ENCODE measurements at regions not wholly inside any gene's neighbourhood (a gene's known extent, or its start where the extent isn't known, plus 50 kb on each side); places are given as distances from the start of the nearest gene placed in this dataset.

DNA sequence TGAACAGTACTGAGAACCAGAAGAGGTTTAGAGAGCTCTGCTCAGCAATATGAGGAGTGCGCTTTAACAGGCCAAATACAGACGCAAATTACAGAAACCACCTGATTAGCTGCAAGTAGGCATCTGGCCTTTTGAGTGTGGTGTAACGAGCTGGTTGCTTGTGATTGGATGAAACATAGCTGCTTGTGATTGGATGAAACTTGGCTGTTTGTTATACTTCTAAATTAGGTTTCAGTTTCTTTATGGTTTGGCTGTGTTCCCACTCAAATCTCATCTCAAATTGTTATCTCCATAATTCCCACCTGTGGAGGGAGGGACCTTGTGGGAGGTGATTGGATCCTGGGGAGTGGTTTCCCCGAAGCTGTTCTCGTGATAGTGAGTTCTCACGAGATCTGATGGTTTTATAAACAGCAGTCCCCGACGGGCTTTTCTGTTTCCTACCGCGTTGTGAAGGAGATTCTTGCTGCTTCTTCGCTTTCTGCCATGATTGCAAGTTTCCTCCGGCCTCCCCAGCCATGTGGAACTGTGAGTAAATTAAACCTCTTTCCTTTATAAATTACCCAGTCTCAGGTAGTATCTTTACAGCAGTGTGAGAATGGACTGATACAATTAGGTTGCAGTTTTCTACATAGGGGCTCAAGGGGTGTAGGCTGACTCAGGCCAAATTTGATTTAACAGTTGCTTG, 655.9 kb upstream of the MAN1A1 start:
- Mint-ChIP-seq H3K36me3 (no peaks in the 10 kb centered on the region), H3K4me1 (ENCODE audit: low read depth in 2 of 2) (no peaks in the 10 kb centered on the region), H3K27me3 (no peaks in the 10 kb centered on the region), H3K4me3 (no peak overlapping the region), H3K9me3 (peaks cover 9% of the 10 kb centered on the region), H3K27ac (no peak overlapping the region)
- no peak for DNase-seq (ENCODE audit: low spot score)
- no peak for ATAC-seq

DNA sequence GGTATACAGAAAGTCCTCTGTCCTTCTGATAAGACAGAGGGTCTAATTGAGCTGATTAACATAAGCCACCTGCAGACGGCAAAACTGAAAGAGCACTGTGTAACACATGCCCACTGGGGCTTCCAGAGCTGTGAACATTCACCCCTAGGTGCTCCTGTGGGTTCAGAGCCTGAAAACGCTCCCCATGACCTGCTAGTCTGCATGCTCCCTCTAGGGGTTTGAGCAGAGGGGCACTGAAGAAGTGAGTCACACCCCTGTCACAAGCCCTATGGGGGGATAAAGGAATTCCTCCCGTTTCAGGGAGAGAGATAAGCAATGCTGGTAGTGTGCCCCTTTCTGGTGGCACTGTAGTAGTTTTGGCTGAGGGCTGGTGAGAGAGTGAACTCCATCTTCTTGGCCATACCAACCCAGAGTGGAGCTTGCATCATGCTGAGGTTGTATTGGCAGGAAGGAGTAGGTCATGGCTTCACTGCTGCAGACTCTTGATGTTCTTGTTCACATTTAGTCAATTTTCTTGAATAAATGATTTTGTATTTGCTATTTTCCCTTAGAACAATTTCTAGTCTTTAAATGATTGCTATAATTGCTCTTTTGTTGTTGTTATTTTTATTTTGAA, 637.5 kb upstream of the MAN1A1 start:
- ATAC-seq (no peak), DNase-seq (ENCODE audit: low spot score) (no peak)
- peaks cover 4% of the 10 kb centered on the region for H3K9me3 Mint-ChIP-seq
- H3K36me3 Mint-ChIP-seq: no peaks in the 10 kb centered on the region
- no peak overlapping the region for H3K4me3 Mint-ChIP-seq
- H3K27ac Mint-ChIP-seq: no peak overlapping the region
- no peaks in the 10 kb centered on the region for H3K27me3 Mint-ChIP-seq
- H3K4me1 Mint-ChIP-seq (ENCODE audit: low read depth in 2 of 2): no peaks in the 10 kb centered on the region

DNA sequence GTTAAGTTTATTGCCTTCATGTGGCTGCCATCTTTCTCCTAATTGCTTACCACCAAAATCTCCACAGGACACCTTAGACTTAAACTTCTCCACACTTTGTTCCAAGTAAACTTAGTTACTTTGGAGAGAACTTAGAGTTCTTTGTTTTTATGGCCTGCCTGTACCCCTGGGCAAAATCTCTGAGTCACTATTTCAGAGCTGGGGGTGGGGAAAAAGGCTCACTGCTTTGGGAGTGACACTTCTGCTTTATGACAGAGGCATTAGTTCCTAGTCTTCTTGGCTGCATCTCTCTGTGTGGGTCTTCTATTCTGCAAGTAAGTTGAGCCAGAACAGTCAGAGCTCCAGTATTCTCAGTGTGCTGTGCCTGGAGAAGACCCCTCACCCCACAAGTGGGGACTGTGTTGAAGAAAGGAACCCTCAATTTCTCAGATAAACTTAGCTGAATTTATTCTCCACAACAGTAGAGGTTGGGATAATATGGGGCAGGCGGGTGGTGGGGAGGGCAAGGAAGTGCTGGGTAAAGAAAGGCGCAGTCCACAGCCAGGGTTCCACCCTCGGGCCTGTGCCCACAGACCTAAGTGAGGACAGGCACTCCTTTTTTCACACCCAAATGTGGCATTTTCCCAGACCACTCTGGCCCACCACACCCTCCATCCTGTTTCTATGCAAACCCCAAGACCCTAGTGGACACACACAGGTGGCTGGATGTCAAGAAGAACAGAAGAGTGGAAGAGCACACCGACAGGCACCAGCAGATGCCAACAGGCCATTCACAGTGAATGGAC, 636.6 kb upstream of the MAN1A1 start:
- no peaks in the 10 kb centered on the region for H3K36me3 Mint-ChIP-seq
- ATAC-seq (peak in 1 of 2 donors; percentile 28), DNase-seq (ENCODE audit: low spot score) (no peak)
- peaks cover 4% of the 10 kb centered on the region for H3K9me3 Mint-ChIP-seq
- H3K4me3 Mint-ChIP-seq: no peak overlapping the region
- H3K4me1 Mint-ChIP-seq (ENCODE audit: low read depth in 2 of 2): no peaks in the 10 kb centered on the region
- no peaks in the 10 kb centered on the region for H3K27me3 Mint-ChIP-seq
- H3K27ac Mint-ChIP-seq: no peak overlapping the region

DNA sequence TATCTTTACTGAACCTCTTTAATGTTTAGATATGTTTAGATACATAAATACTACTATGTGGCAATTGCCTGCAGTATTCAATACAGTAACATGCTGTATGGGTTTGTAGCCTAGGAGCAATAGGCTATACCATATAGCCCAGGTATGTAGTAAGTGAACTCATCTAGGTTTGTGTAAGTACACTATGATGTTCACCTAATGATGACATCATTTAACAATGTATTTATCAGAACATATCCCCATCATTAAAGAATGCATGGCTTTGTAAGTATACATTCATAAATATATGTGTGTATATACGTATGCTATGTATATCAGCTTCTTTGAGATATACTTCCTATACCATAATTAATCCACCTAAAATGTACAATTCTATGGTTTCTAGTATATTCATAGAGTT, 631.2 kb upstream of the MAN1A1 start:
- H3K9me3 Mint-ChIP-seq: no peaks in the 10 kb centered on the region
- no peak overlapping the region for H3K27ac Mint-ChIP-seq
- no peak for DNase-seq (ENCODE audit: low spot score)
- no peaks in the 10 kb centered on the region for H3K4me1 Mint-ChIP-seq (ENCODE audit: low read depth in 2 of 2)
- H3K36me3 Mint-ChIP-seq: no peaks in the 10 kb centered on the region
- H3K27me3 Mint-ChIP-seq: no peaks in the 10 kb centered on the region
- no peak overlapping the region for H3K4me3 Mint-ChIP-seq
- no peak for ATAC-seq

DNA sequence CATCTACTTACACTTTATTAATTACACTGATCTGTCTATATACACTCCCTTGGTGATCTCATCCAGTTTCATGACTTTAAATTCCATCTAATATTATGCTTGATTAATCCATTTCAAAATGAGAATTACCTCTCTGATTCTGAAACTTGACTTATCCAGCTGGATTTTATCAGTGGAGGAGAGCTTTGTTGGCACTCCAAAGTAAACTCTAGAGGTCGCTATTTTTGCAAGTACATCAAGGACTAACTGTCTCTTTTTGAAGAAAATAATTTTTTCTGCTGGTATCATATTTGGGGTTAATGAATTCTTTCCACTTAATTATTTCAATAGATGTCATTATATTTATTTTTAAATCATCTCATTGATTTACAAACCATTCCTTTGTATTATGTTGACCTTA, 630.3 kb upstream of the MAN1A1 start:
- ATAC-seq (no peak), DNase-seq (ENCODE audit: low spot score) (no peak)
- Mint-ChIP-seq H3K27me3 (no peaks in the 10 kb centered on the region), H3K27ac (no peak overlapping the region), H3K4me1 (ENCODE audit: low read depth in 2 of 2) (no peaks in the 10 kb centered on the region), H3K4me3 (no peak overlapping the region), H3K36me3 (no peaks in the 10 kb centered on the region), H3K9me3 (no peaks in the 10 kb centered on the region)

DNA sequence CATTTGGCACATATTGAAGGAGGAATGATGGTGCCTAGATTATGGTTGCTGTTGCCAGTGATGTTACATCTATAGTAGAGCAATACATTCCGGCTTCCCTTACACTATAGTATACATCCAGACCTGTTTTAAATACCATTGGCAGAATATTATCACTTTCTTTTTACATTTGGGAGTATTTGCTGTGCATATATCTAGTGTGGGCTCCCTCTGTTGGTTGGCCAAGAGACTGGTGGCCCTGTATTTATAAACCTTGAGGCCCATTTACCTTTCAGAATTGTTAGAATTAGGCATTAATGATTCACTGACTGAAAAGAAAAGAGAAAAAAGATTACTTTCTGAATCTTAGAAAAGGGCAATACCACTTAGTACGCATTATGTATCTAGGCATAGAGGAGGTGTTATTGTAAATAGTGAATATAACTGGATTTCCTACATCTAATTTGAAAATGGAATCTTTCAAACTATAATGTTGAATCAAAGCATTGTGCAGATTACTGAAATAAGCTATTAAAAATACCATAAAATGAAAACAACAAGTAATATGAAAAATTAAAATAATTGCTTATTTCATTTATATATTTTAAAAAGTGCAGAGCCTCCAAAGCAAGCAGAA, 628.8 kb upstream of the MAN1A1 start:
- ATAC-seq: no peak
- Mint-ChIP-seq H3K27ac (no peak overlapping the region), H3K9me3 (no peaks in the 10 kb centered on the region), H3K27me3 (no peaks in the 10 kb centered on the region), H3K36me3 (no peaks in the 10 kb centered on the region), H3K4me1 (ENCODE audit: low read depth in 2 of 2) (no peaks in the 10 kb centered on the region), H3K4me3 (no peak overlapping the region)
- DNase-seq (ENCODE audit: low spot score): no peak

DNA sequence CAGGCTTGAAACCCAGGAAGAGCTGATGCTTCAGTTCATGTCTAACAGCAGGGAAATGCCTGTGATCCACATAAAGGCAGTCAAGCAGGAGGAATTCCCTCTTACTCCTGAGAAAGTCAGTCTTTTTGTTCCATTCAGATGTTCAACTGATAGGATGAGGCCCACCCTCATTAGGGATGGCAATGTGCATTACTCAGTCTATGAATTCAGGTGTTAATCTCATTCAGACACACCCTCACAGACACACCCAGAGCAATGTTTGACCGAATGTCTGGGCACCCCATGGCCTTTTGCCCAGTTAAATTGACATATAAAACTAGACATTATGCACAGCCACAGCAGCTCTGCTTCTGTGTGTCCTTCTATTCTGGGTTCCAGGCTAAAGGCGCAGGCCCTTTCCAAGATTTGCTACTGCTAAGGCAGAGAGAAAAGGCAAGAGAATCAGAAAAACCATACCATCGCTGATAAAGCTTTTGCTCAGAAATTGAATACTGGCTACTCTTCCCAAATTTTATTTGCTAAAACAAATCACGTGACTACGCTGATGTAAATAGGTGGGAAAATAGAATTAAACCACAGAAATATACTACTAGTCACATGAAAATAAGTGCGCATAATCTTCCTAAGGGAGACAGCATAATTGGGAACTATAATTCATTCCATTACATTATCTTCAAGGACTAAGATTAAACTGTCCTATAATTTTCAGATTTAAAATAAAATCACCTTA, 625.0 kb upstream of the MAN1A1 start:
- Mint-ChIP-seq H3K4me3 (no peak overlapping the region), H3K27ac (no peak overlapping the region), H3K9me3 (no peaks in the 10 kb centered on the region), H3K36me3 (no peaks in the 10 kb centered on the region), H3K27me3 (no peaks in the 10 kb centered on the region), H3K4me1 (ENCODE audit: low read depth in 2 of 2) (no peaks in the 10 kb centered on the region)
- ATAC-seq (no peak), DNase-seq (ENCODE audit: low spot score) (no peak)

DNA sequence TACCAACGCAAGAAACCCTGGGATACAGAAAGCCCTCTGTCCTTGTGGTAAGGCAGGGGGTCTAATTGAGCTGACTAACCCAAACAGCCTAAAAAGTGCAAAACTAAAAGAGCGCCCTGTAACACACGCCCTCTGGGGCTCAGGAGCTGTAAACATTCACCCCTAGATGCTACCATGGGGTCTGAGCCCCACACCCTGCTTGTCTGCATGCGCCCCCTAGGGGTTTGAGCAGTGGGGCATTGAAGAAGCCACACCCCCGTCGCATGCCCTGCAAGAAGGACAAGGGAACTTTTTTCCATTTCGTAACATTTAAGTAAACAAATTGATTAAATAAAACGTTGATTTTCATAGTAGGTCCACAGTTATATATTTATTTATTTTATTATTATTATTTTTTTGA, 616.9 kb upstream of the MAN1A1 start:
- DNase-seq (ENCODE audit: low spot score) (no peak), ATAC-seq (no peak)
- Mint-ChIP-seq H3K4me3 (no peak overlapping the region), H3K9me3 (no peaks in the 10 kb centered on the region), H3K27ac (no peak overlapping the region), H3K4me1 (ENCODE audit: low read depth in 2 of 2) (no peaks in the 10 kb centered on the region), H3K36me3 (no peaks in the 10 kb centered on the region), H3K27me3 (no peaks in the 10 kb centered on the region)

DNA sequence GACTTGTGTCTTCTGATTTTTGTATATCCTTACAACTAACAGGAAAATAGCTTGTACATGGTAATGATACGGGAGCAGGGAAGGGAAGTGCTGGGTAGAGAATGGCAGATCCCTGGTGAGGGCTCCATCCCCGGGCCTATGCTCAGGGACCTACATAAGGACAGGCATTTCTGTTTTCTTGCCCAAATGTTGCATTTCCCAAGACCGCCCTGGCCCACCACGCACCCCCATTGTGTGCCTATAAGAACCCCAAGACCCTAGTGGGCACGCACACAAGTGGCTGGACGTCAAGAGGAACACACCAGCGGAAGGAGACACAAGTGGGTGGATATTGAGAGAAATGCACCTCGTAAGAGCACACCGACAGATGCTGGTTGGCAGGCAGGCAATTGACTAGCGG, 616.3 kb upstream of the MAN1A1 start:
- Mint-ChIP-seq H3K4me3 (no peak overlapping the region), H3K4me1 (ENCODE audit: low read depth in 2 of 2) (no peaks in the 10 kb centered on the region), H3K36me3 (no peaks in the 10 kb centered on the region), H3K27me3 (no peaks in the 10 kb centered on the region), H3K27ac (no peak overlapping the region), H3K9me3 (no peaks in the 10 kb centered on the region)
- no peak for ATAC-seq
- no peak for DNase-seq (ENCODE audit: low spot score)

DNA sequence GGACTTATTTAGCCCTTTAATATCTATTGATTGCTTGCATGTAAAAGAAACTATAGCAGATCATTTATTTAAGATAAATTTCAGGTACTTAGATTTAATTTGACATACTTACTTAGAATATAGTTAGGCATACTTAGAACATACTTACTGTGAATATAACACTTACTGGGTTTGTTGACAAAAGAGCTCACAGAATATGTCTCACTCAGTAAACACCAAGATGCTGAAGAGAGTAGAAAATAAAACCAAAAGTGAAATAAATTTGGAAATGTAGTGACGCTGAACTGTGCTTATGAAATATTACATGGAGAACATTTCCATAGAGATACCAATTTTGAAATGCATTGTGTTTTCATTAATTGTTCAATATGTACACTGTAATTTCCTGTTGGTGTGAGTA, 615.4 kb upstream of the MAN1A1 start:
- Mint-ChIP-seq H3K27ac (no peak overlapping the region), H3K27me3 (no peaks in the 10 kb centered on the region), H3K4me3 (no peak overlapping the region), H3K4me1 (ENCODE audit: low read depth in 2 of 2) (no peaks in the 10 kb centered on the region), H3K36me3 (no peaks in the 10 kb centered on the region), H3K9me3 (no peaks in the 10 kb centered on the region)
- DNase-seq (ENCODE audit: low spot score) (no peak), ATAC-seq (no peak)

DNA sequence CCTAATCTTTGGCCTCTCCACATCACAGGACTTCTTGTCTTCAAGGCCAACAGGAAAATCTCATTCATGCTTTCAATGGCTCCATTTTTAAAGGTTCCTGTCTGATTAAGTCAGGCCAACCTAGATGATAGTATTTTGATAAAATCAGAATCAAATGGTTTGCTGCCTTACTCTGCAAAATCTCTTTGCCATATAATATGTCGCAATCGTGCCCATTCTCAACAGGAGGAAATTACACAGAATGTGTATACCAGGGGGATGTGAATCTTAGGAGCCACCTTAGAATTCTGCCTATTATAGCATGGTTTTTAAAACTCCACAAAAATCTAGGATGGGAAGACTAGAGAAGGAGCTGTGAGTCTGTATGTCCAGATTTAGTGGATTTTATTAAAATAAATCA, 612.9 kb upstream of the MAN1A1 start:
- Mint-ChIP-seq H3K9me3 (no peaks in the 10 kb centered on the region), H3K4me3 (no peak overlapping the region), H3K27ac (no peak overlapping the region), H3K27me3 (no peaks in the 10 kb centered on the region), H3K36me3 (no peaks in the 10 kb centered on the region), H3K4me1 (ENCODE audit: low read depth in 2 of 2) (no peaks in the 10 kb centered on the region)
- ATAC-seq (no peak), DNase-seq (ENCODE audit: low spot score) (no peak)

DNA sequence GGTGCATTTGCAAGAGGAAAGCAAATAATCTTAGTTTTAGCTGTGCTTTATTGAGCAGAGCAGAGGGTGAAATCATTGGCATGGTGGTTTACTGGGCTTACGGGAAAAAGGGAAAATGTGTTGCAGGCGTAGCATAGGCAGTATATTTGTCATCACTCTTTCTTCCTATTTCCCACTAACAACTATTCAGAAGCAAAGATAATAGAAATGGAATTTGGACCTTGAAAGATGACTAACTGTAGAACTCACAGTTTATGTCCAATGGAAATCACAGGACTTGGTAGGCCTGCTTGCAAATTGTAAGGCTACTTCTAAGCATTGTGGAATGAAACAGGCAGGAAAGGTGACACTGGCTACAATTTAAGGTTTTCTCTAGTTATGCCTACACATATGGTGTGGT, 611.9 kb upstream of the MAN1A1 start:
- H3K9me3 Mint-ChIP-seq: no peaks in the 10 kb centered on the region

DNA sequence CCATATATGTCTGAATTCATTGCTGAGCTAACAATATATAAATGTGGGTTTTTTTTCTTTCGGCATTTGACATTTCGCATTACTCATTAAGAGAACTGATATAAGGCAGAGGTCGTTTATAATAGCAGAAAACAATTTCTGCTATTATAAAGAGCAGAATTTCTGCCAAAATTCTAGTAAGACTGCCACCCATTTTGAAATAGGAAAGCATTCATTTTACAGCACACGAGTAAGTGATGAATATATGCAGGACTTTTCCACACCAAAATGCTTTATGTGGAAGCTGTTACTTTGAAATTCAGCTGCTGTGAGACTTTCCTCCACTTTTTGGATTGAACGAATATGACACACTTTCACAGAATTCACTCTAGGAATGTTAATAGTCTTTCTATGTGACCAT, 610.9 kb upstream of the MAN1A1 start:
- no peak for DNase-seq (ENCODE audit: low spot score)
- Mint-ChIP-seq H3K27me3 (no peaks in the 10 kb centered on the region), H3K36me3 (no peaks in the 10 kb centered on the region), H3K9me3 (no peaks in the 10 kb centered on the region), H3K27ac (no peak overlapping the region), H3K4me1 (ENCODE audit: low read depth in 2 of 2) (no peaks in the 10 kb centered on the region), H3K4me3 (no peak overlapping the region)
- no peak for ATAC-seq

More for the DNA sequence above, 611.9 kb upstream of the MAN1A1 start:
- H3K36me3 Mint-ChIP-seq: no peaks in the 10 kb centered on the region
- no peaks in the 10 kb centered on the region for H3K4me1 Mint-ChIP-seq (ENCODE audit: low read depth in 2 of 2)
- no peak overlapping the region for H3K4me3 Mint-ChIP-seq
- DNase-seq (ENCODE audit: low spot score) (no peak), ATAC-seq (no peak)
- no peaks in the 10 kb centered on the region for H3K27me3 Mint-ChIP-seq
- H3K27ac Mint-ChIP-seq: no peak overlapping the region

DNA sequence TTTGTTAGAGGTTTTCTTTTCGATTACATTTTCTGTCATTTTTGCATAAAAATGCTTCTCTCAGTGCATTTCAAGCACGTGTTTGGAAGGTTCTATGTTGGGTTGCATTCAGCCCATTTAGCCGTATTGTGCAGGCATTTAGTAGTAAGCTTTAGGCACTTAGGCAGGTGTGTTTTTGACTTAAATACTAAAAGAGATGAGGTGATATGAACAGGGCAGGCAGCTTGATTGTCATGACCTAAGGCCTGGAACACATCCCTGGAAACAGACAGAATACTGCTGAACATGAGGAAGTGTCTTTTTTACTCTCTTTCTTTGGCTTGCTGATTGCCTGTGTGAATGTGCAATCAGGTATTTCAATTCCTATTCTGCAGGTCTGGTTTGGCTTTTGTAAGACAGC, 610.5 kb upstream of the MAN1A1 start:
- Mint-ChIP-seq H3K9me3 (no peaks in the 10 kb centered on the region), H3K36me3 (no peaks in the 10 kb centered on the region), H3K27me3 (no peaks in the 10 kb centered on the region), H3K4me1 (ENCODE audit: low read depth in 2 of 2) (no peaks in the 10 kb centered on the region), H3K4me3 (no peak overlapping the region), H3K27ac (no peak overlapping the region)
- ATAC-seq: no peak
- DNase-seq (ENCODE audit: low spot score): no peak

All from natural killer cell treated with Interleukin-12 subunit alpha and Interleukin-12 subunit beta and Interleukin-15 and Interleukin-18, amount 100 ng/mL, for 72 hours (primary cell).